Immature natural killer cell (primary cell): ENCODE measurements at regions not wholly inside any gene's neighbourhood (a gene's known extent, or its start where the extent isn't known, plus 50 kb on each side); places are given as distances from the start of the nearest gene placed in this dataset.

Source experiments
- DNase-seq, 3 donors: peaks; one replicate each; pipeline ENCODE4 v3.0.0; 2022; ENCODE audit warnings: mixed read lengths in 1 of 3
- H3K27ac Mint-ChIP-seq, 6 donors: one replicate each; pipeline ENCODE4 v1.8.0; 2020; ENCODE audit warnings: mixed read lengths in 6 of 6, mild to moderate bottlenecking in 5 of 6, inconsistent platforms in 4 of 6, moderate library complexity in 3 of 6
- H3K27me3 Mint-ChIP-seq, 3 donors: one replicate each; pipeline ENCODE4 v1.8.0; 2020 to 2021; ENCODE audit warnings: low read depth in 3 of 3, mild to moderate bottlenecking in 3 of 3, mixed read lengths in 3 of 3, moderate library complexity in 3 of 3, inconsistent platforms in 1 of 3
- H3K36me3 Mint-ChIP-seq, 3 donors: one replicate each; pipeline ENCODE4 v1.8.0; 2020; ENCODE audit warnings: mixed read lengths in 3 of 3, inconsistent platforms in 2 of 3, mild to moderate bottlenecking in 2 of 3
- H3K4me1 Mint-ChIP-seq, 2 donors: one replicate each; pipeline ENCODE4 v1.8.0; 2020; ENCODE audit warnings: inconsistent platforms in 2 of 2, mild to moderate bottlenecking in 2 of 2, mixed read lengths in 2 of 2, moderate library complexity in 1 of 2
- H3K4me3 Mint-ChIP-seq, 5 donors: one replicate each; pipeline ENCODE4 v1.8.0; 2020; ENCODE audit warnings: mild to moderate bottlenecking in 5 of 5, mixed read lengths in 5 of 5, inconsistent platforms in 3 of 5, moderate library complexity in 3 of 5
- H3K9me3 Mint-ChIP-seq, 6 donors: one replicate each; pipeline ENCODE4 v1.8.0; 2020; ENCODE audit warnings: mild to moderate bottlenecking in 6 of 6, mixed read lengths in 6 of 6, inconsistent platforms in 4 of 6, moderate library complexity in 3 of 6

DNA sequence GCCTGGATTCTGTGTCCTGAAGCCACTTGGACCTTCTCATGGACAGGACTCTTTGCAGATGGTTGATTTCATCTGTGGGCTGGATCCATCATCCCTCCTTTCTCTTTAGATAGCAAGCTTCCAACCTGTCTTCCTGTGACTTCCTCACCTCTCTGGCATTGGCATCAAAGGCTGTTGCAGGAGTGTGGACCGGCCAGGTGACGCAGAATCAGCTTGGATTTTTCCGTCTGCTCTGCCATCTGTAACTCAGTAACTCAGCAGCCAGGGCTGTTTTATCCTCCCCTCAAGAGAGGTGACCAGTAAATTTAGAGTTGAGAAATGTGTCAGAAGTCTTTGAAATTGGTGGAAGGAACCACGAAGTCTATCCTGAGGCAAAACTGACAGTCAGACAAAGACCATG is 701.7 kb upstream of the TMEM132C start:
- H3K36me3 Mint-ChIP-seq: no peaks in the 10 kb centered on the region
- peaks cover 12 to 30% (median 18%) of the 10 kb centered on the region in 6 donors for H3K9me3 Mint-ChIP-seq
- no peak overlapping the region for H3K27ac Mint-ChIP-seq
- H3K4me1 Mint-ChIP-seq: peaks cover 0 to 2% of the 10 kb centered on the region in 2 donors
- no peak overlapping the region for H3K4me3 Mint-ChIP-seq
- peaks cover 3 to 13% (median 3%) of the 10 kb centered on the region in 3 donors for H3K27me3 Mint-ChIP-seq
- no peak for DNase-seq

DNA sequence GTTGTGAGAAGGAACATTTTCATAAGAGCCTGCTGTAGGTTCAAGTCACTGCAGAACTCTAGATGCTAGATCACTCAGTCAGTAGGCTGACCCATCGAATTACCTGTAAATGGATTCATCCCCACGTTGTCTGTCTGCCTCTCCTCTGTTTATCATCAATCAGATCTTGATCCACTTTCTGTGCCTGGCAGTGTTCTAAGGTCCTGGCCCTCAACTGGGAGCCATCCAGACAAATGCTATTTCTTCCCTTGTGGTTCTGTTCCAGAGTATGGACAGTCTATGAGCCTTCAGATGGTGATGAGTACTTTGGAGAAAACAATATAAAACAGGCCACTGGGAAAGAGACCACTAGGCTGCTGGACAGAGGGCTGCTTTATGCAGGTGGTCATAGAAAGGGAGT is 699.4 kb upstream of the TMEM132C start:
- H3K36me3 Mint-ChIP-seq: no peaks in the 10 kb centered on the region
- peak overlapping the region in 1 of 6 donors; percentile 15 for H3K27ac Mint-ChIP-seq
- no peak overlapping the region for H3K4me3 Mint-ChIP-seq
- H3K9me3 Mint-ChIP-seq: peaks cover 12 to 25% (median 19%) of the 10 kb centered on the region in 6 donors
- H3K27me3 Mint-ChIP-seq: peaks cover 3 to 15% (median 5%) of the 10 kb centered on the region in 3 donors
- no peak for DNase-seq
- no peaks in the 10 kb centered on the region for H3K4me1 Mint-ChIP-seq

DNA sequence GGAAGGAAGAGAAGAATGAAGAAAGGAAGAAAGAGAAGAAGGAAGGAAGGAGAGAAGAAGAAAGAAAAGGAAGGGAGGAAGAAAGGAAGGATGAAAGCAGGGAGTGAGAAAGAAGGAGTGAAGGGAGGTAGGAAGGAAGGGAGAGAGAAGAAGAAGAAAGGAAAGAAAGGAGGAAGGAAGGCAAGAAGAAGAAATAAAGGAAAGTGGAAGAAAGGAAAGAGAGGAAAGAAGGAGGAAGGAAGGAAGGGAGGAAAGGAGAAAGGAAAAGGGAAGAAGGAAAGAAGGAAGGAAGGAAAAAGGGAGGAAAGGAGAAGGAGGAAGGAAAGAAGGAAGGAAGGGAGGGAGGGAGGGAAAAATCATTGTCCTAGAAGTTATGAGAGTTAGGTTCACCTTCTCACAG is 696.6 kb upstream of the TMEM132C start:
- peaks cover 6 to 23% (median 14%) of the 10 kb centered on the region in 6 donors for H3K9me3 Mint-ChIP-seq
- no peak for DNase-seq
- H3K27me3 Mint-ChIP-seq: peaks cover 3 to 15% (median 5%) of the 10 kb centered on the region in 3 donors
- no peak overlapping the region for H3K4me3 Mint-ChIP-seq
- no peaks in the 10 kb centered on the region for H3K4me1 Mint-ChIP-seq
- H3K27ac Mint-ChIP-seq: no peak overlapping the region
- peaks cover 0 to 3% (median 0%) of the 10 kb centered on the region in 3 donors for H3K36me3 Mint-ChIP-seq

DNA sequence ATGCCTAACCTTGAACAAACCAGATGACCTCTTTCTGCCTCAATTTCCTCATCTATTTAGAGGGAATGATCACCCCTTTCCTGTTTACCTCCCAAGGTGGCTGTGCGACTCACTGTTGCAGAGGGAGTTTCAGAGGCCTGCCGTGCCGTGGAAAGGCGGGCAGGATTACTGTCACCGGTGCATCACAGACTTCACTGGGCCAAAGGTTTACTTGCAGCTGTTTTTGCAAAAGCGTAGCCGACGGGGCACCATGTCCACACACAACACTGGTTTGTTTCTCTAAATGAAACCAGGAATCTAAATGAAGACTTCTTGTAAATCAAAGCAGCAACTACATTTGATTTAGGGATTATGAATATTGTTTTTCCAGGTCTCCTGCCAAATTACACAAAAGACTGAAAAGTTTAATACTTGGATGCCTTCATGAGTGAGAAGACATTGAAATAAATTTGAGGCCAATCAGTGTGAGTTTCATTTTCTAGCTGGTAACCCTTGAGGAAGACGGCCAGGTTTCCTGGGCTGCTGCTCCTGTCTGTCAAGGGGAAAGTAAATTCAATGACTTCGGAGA is 696.1 kb upstream of the TMEM132C start:
- H3K9me3 Mint-ChIP-seq: peaks cover 6 to 25% (median 14%) of the 10 kb centered on the region in 6 donors
- H3K4me1 Mint-ChIP-seq: no peaks in the 10 kb centered on the region
- no peak for DNase-seq
- peaks cover 0 to 3% (median 0%) of the 10 kb centered on the region in 3 donors for H3K36me3 Mint-ChIP-seq
- no peak overlapping the region for H3K4me3 Mint-ChIP-seq
- H3K27me3 Mint-ChIP-seq: peaks cover 3 to 15% (median 5%) of the 10 kb centered on the region in 3 donors
- H3K27ac Mint-ChIP-seq: no peak overlapping the region

- Mint-ChIP-seq H3K4me3 (no peak overlapping the region), H3K27me3 (peaks cover 3 to 15% (median 5%) of the 10 kb centered on the region in 3 donors), H3K36me3 (peaks cover 0 to 3% (median 0%) of the 10 kb centered on the region in 3 donors), H3K27ac (no peak overlapping the region), H3K4me1 (no peaks in the 10 kb centered on the region), H3K9me3 (peaks cover 6 to 18% (median 13%) of the 10 kb centered on the region in 6 donors)
- no peak for DNase-seq
Observed at GRCh38 chr12:127571578-127571977, 695.4 kb upstream of the TMEM132C start.

DNA sequence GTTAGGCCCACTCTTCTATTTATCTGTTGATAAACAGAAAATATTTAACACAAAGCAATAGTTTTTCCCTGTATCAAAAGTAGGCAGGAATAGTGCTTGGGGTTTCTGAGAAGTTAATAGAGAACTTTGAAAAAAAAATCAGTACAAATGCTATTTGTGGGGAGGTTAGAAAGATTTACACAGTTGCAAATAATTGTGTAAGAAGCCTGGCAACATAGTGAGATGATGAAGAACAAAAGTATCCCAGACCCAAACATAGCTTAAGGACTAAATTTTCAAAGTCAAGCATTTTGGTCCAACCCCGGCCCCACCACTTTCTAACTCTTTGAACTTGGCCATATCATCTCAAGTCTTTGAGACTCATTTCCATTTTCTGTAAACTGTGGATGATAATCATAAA is 687.5 kb upstream of the TMEM132C start:
- H3K27me3 Mint-ChIP-seq: peaks cover 0 to 3% (median 2%) of the 10 kb centered on the region in 3 donors
- H3K4me3 Mint-ChIP-seq: no peak overlapping the region
- H3K4me1 Mint-ChIP-seq: no peaks in the 10 kb centered on the region
- H3K27ac Mint-ChIP-seq: no peak overlapping the region
- H3K36me3 Mint-ChIP-seq: peaks cover 0 to 3% (median 0%) of the 10 kb centered on the region in 3 donors
- peaks cover 0 to 7% (median 2%) of the 10 kb centered on the region in 6 donors for H3K9me3 Mint-ChIP-seq
- DNase-seq: no peak

DNA sequence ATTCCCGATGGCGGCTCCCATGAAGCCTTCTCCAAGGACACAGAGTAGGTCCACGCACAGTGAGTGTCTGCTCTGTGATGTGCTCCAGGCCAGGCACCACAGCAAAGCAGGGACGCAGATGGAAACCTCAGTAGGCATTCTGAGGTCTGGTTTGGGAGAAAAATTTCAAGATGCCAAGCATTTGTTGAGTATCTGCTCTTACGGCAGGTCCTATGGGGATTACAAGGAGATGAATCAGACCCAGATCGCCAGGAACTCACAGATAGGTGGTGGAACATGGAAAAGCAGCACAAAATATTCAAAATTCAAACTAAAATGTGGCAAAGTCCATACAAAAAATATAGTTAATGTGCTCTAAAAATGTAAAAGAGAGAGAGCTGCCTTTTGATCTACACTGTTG is 684.9 kb upstream of the TMEM132C start:
- Mint-ChIP-seq H3K27ac (no peak overlapping the region), H3K4me1 (no peaks in the 10 kb centered on the region), H3K27me3 (peaks cover 0 to 3% (median 2%) of the 10 kb centered on the region in 3 donors)

DNA sequence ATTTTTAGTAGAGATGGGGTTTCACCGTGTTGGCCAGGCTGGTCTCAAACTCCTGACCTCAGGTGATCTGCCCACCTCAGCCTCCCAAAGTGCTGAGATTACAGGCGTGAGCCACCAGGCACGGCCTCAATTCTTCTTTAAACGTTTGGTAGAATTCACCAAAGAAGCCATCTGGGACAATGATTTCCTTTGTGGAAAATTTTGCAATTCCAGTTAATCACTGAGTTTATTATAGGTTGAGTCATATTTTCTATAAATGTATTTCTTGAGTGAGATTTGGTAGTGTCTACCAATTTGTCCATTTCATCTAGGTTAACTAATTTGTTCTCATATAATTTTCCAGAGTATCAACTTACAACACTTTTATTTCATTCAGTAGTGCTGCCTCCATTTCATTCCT is 683.9 kb upstream of the TMEM132C start:
- H3K27me3 Mint-ChIP-seq: peaks cover 0 to 3% (median 2%) of the 10 kb centered on the region in 3 donors
- no peak overlapping the region for H3K27ac Mint-ChIP-seq
- H3K4me3 Mint-ChIP-seq: no peak overlapping the region
- peaks cover 0 to 12% (median 4%) of the 10 kb centered on the region in 6 donors for H3K9me3 Mint-ChIP-seq
- H3K4me1 Mint-ChIP-seq: no peaks in the 10 kb centered on the region
- H3K36me3 Mint-ChIP-seq: peaks cover 0 to 3% (median 0%) of the 10 kb centered on the region in 3 donors
- no peak for DNase-seq

More for the DNA sequence above, 684.9 kb upstream of the TMEM132C start:
- Mint-ChIP-seq H3K36me3 (peaks cover 0 to 3% (median 0%) of the 10 kb centered on the region in 3 donors), H3K9me3 (peaks cover 0 to 7% (median 3%) of the 10 kb centered on the region in 6 donors), H3K4me3 (no peak overlapping the region)
- no peak for DNase-seq

GRCh38 chr12:127588249-127588648 is 678.7 kb upstream of the TMEM132C start:
- Mint-ChIP-seq H3K36me3 (peaks cover 0 to 3% (median 0%) of the 10 kb centered on the region in 3 donors), H3K9me3 (peaks cover 0 to 11% (median 4%) of the 10 kb centered on the region in 6 donors)

DNA sequence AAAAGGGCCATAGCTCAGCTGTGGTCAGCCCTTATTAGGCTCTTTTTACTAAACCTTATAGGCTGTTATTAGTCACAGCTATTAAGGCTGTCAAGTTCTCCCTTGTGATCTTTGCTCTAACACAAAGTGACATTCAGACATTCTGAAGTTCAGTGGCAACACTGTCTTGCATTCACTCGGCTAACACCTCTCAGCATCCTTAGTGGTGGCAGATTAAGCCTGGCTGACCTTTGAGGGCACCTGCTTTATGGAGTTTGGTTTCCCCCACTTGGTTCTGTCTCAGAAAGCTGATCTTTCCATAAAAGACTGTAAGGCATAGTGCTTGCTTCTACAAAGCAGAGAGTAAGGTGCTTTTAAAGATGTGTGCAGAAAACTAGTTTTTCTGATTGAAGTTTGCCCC is 677.4 kb upstream of the TMEM132C start:
- DNase-seq: no peak
- peaks cover 0 to 3% (median 0%) of the 10 kb centered on the region in 3 donors for H3K36me3 Mint-ChIP-seq
- H3K4me3 Mint-ChIP-seq: no peak overlapping the region
- H3K9me3 Mint-ChIP-seq: peaks cover 1 to 11% (median 5%) of the 10 kb centered on the region in 6 donors
- no peaks in the 10 kb centered on the region for H3K4me1 Mint-ChIP-seq
- no peak overlapping the region for H3K27ac Mint-ChIP-seq
- peaks cover 2 to 4% (median 3%) of the 10 kb centered on the region in 3 donors for H3K27me3 Mint-ChIP-seq

More at GRCh38 chr12:127588249-127588648, 678.7 kb upstream of the TMEM132C start:
- no peak overlapping the region for H3K27ac Mint-ChIP-seq
- no peak for DNase-seq
- no peak overlapping the region for H3K4me3 Mint-ChIP-seq
- no peaks in the 10 kb centered on the region for H3K4me1 Mint-ChIP-seq
- peaks cover 2 to 5% (median 2%) of the 10 kb centered on the region in 3 donors for H3K27me3 Mint-ChIP-seq

DNA sequence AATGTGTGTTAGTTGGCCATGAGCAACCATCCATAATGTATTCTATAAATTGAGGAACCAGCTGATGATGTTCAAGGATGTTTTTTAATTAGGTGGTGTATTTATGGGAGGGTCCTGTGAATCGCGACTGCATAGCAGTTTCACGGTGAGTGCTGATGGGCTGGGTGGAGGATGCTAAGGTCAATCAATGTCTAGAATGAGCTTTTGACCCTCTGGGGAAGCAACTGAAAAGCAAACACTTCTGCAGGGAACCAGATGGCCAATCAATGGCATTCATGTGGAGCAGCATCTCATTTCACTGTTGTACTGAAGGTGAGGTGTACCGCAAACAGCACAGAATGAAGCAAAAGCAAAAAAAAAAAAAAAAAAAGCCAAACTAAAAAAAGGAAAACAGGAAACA is 676.1 kb upstream of the TMEM132C start:
- no peak overlapping the region for H3K27ac Mint-ChIP-seq
- no peaks in the 10 kb centered on the region for H3K4me1 Mint-ChIP-seq
- DNase-seq: no peak
- H3K9me3 Mint-ChIP-seq: peaks cover 1 to 11% (median 5%) of the 10 kb centered on the region in 6 donors
- H3K27me3 Mint-ChIP-seq: peaks cover 2 to 4% (median 3%) of the 10 kb centered on the region in 3 donors
- peaks cover 0 to 3% (median 0%) of the 10 kb centered on the region in 3 donors for H3K36me3 Mint-ChIP-seq
- H3K4me3 Mint-ChIP-seq: no peak overlapping the region

GRCh38 chr12:127592245-127592644 is 674.7 kb upstream of the TMEM132C start:
- Mint-ChIP-seq H3K4me1 (no peaks in the 10 kb centered on the region), H3K4me3 (no peak overlapping the region), H3K27me3 (peaks cover 2 to 4% (median 3%) of the 10 kb centered on the region in 3 donors), H3K36me3 (no peaks in the 10 kb centered on the region), H3K27ac (no peak overlapping the region), H3K9me3 (peaks cover 0 to 11% (median 2%) of the 10 kb centered on the region in 6 donors)
- DNase-seq: no peak

DNA sequence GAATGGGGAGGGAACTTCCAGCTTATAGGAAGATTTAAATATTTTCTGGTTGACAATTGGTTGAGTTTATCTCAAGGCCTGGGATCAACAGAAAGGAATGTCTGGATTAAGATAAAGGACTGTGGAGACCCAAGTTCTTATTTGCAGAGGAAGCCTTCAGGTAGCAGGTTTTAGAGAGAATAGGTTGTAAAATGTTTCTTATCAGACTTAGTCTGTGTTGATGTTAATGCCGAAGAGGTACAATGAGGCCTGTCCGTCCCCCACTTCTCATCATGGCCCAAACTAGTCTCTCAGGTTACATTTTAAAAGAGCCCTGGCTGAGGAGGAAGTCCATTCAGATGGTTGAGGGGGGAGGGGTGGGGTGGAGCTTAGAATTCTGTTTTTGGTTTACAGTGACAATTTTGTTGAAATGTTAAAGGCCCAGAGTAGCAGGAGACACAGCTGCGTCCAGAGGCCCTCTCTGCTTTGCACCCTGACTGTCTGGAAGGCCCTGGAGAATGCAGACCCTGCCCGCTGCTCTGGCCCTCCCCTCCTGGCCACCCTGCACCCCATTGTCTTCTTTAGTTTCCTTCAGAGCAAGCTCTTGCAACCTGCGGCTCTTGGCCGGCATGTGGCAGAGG is 672.5 kb upstream of the TMEM132C start:
- DNase-seq: no peak
- Mint-ChIP-seq H3K36me3 (no peaks in the 10 kb centered on the region), H3K27me3 (peaks cover 2 to 4% (median 2%) of the 10 kb centered on the region in 3 donors), H3K4me3 (no peak overlapping the region), H3K27ac (no peak overlapping the region), H3K9me3 (peaks cover 0 to 5% (median 2%) of the 10 kb centered on the region in 6 donors), H3K4me1 (no peaks in the 10 kb centered on the region)

GRCh38 chr12:127595506-127595905 is 671.5 kb upstream of the TMEM132C start:
- Mint-ChIP-seq H3K27me3 (peaks cover 2 to 4% (median 3%) of the 10 kb centered on the region in 3 donors), H3K9me3 (peaks cover 0 to 5% (median 2%) of the 10 kb centered on the region in 6 donors), H3K4me1 (no peaks in the 10 kb centered on the region), H3K4me3 (no peak overlapping the region), H3K27ac (no peak overlapping the region), H3K36me3 (no peaks in the 10 kb centered on the region)
- no peak for DNase-seq
